H1 (cell line): ENCODE measurements at regions not wholly inside any gene's neighbourhood (a gene's known extent, or its start where the extent isn't known, plus 50 kb on each side); places are given as distances from the start of the nearest gene placed in this dataset.

ENCODE experiments used
- CTCF ChIA-PET: fragments of 300-600 bp; sonication (Branson Sonifier 250); formaldehyde crosslinking; loops from one replicate; lab custom pipeline; 2021; ENCODE audit not compliant: partially characterized antibody; lab: Charles Lee
- POLR2A ChIA-PET: fragments of 300-600 bp; sonication (Branson Sonifier 250); formaldehyde crosslinking; loops from one replicate; lab custom pipeline; 2021; ENCODE audit warnings: inconsistent platforms; ENCODE audit not compliant: partially characterized antibody; lab: Charles Lee
- DNase-seq, 2 experiments: peaks; one replicate each; pipeline versions ENCODE4 v3.0.0 to v3.0.0-alpha.2; 2010 to 2022; ENCODE audit warnings: low spot score in 2 of 2, low read depth in 1 of 2, mixed read lengths in 1 of 2
- FAIRE-seq: peaks from 2 replicates; lab custom pipeline; 2011; peaks lifted over from hg19 to GRCh38; lab: Jason Lieb, UNC
- H2AFZ ChIP-seq: 2 replicates; pipeline ENCODE4 v1.8.1; 2012; ENCODE audit warnings: low read length, inconsistent platforms
- H2AK5ac ChIP-seq: 2 replicates; pipeline ENCODE4 v1.6.1; 2013; ENCODE audit warnings: low read depth, low read length
- H2BK120ac ChIP-seq: replicated peaks from 2 replicates; pipeline ENCODE3; 2013; ENCODE audit warnings: low read depth, low read length, inconsistent platforms
- H2BK12ac ChIP-seq: 2 replicates; pipeline ENCODE4 v1.6.1; 2013; ENCODE audit warnings: low read depth, low read length
- H2BK15ac ChIP-seq: 2 replicates; pipeline ENCODE4 v1.6.1; 2013; ENCODE audit warnings: low read length
- H2BK20ac ChIP-seq: 2 replicates; pipeline ENCODE4 v1.6.1; 2013; ENCODE audit warnings: low read length
- H2BK5ac ChIP-seq: 2 replicates; pipeline ENCODE4 v1.6.1; 2013; ENCODE audit warnings: low read depth, low read length
- H3K14ac ChIP-seq: 2 replicates; pipeline ENCODE4 v1.6.1; 2013; ENCODE audit warnings: inconsistent platforms; ENCODE audit not compliant: insufficient read length
- H3K18ac ChIP-seq: 2 replicates; pipeline ENCODE4 v1.6.1; 2013; ENCODE audit warnings: low read length; ENCODE audit errors: extremely low read depth
- H3K23ac ChIP-seq: 2 replicates; pipeline ENCODE4 v1.6.1; 2013; ENCODE audit warnings: inconsistent platforms; ENCODE audit not compliant: insufficient read length
- H3K23me2 ChIP-seq: 2 replicates; pipeline ENCODE4 v1.6.1; 2013; ENCODE audit warnings: low read depth, low read length
- H3K27ac ChIP-seq: 2 replicates; pipeline ENCODE4 v1.6.1; 2011; ENCODE audit warnings: low read depth, low read length, inconsistent platforms
- H3K27me3 ChIP-seq, 4 experiments: replicated peaks in 1 of 4; 1 replicate in 1 of 4; 2 replicates in 3 of 4; pipeline versions ENCODE4 v1.6.1 to v1.8.1; 2011 to 2013; ENCODE audit warnings: low read length in 3 of 4, mild to moderate bottlenecking in 3 of 4, inconsistent platforms in 2 of 4, mixed read lengths in 2 of 4, moderate library complexity in 1 of 4; ENCODE audit not compliant: control insufficient read depth in 3 of 4, insufficient read depth in 3 of 4; ENCODE audit errors: extremely low read depth in 1 of 4
- H3K36me3 ChIP-seq, 4 experiments: 2 replicates each; pipeline versions ENCODE4 v1.6.1 to v1.8.1; 2011 to 2013; ENCODE audit warnings: mild to moderate bottlenecking in 4 of 4, low read length in 3 of 4, moderate library complexity in 2 of 4, control low read depth in 1 of 4, inconsistent platforms in 1 of 4; ENCODE audit not compliant: insufficient read depth in 4 of 4, control insufficient read depth in 2 of 4
- H3K4ac ChIP-seq: replicated peaks from 2 replicates; pipeline ENCODE3; 2013; ENCODE audit warnings: low read length, low read depth, mixed read lengths, inconsistent platforms; ENCODE audit not compliant: insufficient read length
- H3K4me1 ChIP-seq, 4 experiments: replicated peaks in 1 of 4; 1 replicate in 1 of 4; 2 replicates in 3 of 4; pipeline versions ENCODE4 v1.6.1 to v1.8.1; 2011 to 2013; ENCODE audit warnings: low read length in 3 of 4, inconsistent platforms in 2 of 4, mixed read lengths in 1 of 4; ENCODE audit not compliant: insufficient read depth in 4 of 4, control insufficient read depth in 3 of 4
- H3K4me2 ChIP-seq, 2 experiments: 2 replicates each; pipeline versions ENCODE4 v1.6.1 to v1.8.1; 2011 to 2013; ENCODE audit warnings: low read depth in 2 of 2, low read length in 2 of 2, control low read depth in 1 of 2, inconsistent platforms in 1 of 2, mild to moderate bottlenecking in 1 of 2; ENCODE audit not compliant: insufficient read depth in 1 of 2
- H3K4me3 ChIP-seq, 4 experiments: fragments of 200-600, 300-600 bp in 1 of 4; sonication (generic), shearing (Covaris generic), sonication (Bioruptor Twin) in 1 of 4; 2 replicates each; pipeline versions ENCODE4 v1.5.1 to v1.8.1; 2011 to 2016; ENCODE audit warnings: low read length in 4 of 4, low read depth in 3 of 4, control low read depth in 2 of 4, inconsistent platforms in 2 of 4, mild to moderate bottlenecking in 2 of 4, mixed read lengths in 1 of 4, moderate library complexity in 1 of 4; ENCODE audit not compliant: insufficient read depth in 2 of 4; ENCODE audit errors: extremely low read depth in 1 of 4
- H3K56ac ChIP-seq: replicated peaks from 2 replicates; pipeline ENCODE3; 2013; ENCODE audit warnings: low read depth, mild to moderate bottlenecking, mixed read lengths, low read length, inconsistent platforms; ENCODE audit not compliant: insufficient read length
- H3K79me1 ChIP-seq: 2 replicates; pipeline ENCODE4 v1.6.1; 2013; ENCODE audit warnings: low read depth, low read length, control low read depth
- H3K79me2 ChIP-seq, 2 experiments: 2 replicates each; pipeline versions ENCODE4 v1.6.1 to v1.8.1; 2012 to 2013; ENCODE audit warnings: low read length in 2 of 2, mild to moderate bottlenecking in 2 of 2, inconsistent platforms in 1 of 2; ENCODE audit not compliant: insufficient read depth in 2 of 2, control insufficient read depth in 1 of 2
- H3K9ac ChIP-seq, 4 experiments: replicated peaks in 1 of 4; 1 replicate in 1 of 4; 2 replicates in 3 of 4; pipeline versions ENCODE4 v1.6.1 to v1.8.1; 2011 to 2013; ENCODE audit warnings: low read depth in 3 of 4, low read length in 3 of 4, control low read depth in 2 of 4, mild to moderate bottlenecking in 2 of 4, moderate library complexity in 2 of 4, inconsistent platforms in 1 of 4; ENCODE audit errors: extremely low read depth in 1 of 4
- H3K9me3 ChIP-seq, 2 experiments: 2 replicates each; pipeline versions ENCODE4 v1.6.1 to v1.8.1; 2012 to 2013; ENCODE audit warnings: mild to moderate bottlenecking in 2 of 2, moderate library complexity in 2 of 2, control low read depth in 1 of 2, inconsistent platforms in 1 of 2, low read depth in 1 of 2, low read length in 1 of 2, mixed read lengths in 1 of 2; ENCODE audit not compliant: insufficient read depth in 2 of 2
- H4K20me1 ChIP-seq, 2 experiments: replicated peaks in 1 of 2; 2 replicates each; pipeline versions ENCODE3 to v1.8.1; 2011 to 2013; ENCODE audit warnings: inconsistent platforms in 2 of 2, low read length in 2 of 2, mild to moderate bottlenecking in 1 of 2; ENCODE audit not compliant: insufficient read depth in 2 of 2, control insufficient read depth in 1 of 2
- H4K5ac ChIP-seq: 2 replicates; pipeline ENCODE4 v1.6.1; 2013; ENCODE audit warnings: low read length, low read depth, mixed read lengths, inconsistent platforms; ENCODE audit not compliant: insufficient read length
- H4K8ac ChIP-seq: 2 replicates; pipeline ENCODE4 v1.8.0; 2013; ENCODE audit warnings: mild to moderate bottlenecking, moderate library complexity, low read length, inconsistent platforms; ENCODE audit not compliant: insufficient read depth; ENCODE audit errors: extremely low read depth
- H4K91ac ChIP-seq: replicated peaks from 2 replicates; pipeline ENCODE3; 2013; ENCODE audit warnings: low read length, mixed read lengths, inconsistent platforms; ENCODE audit not compliant: insufficient read length
- CEBPB ChIP-seq: IDR thresholded peaks from 2 replicates; pipeline ENCODE4 v1.6.1; 2012; ENCODE audit warnings: low read depth, low read length
- WGBS, 2 experiments: shearing (Covaris generic) in 1 of 2; methylation state at CpG; one replicate each; pipeline versions ENCODE4 v1.1.6 to v1.1.7; 2013 to 2015; ENCODE audit warnings: low lambda C conversion rate in 2 of 2, mixed read lengths in 2 of 2, inconsistent platforms in 1 of 2, low coverage in 1 of 2, missing lambda C conversion rate in 1 of 2; ENCODE audit not compliant: insufficient replicate concordance in 2 of 2, insufficient coverage in 1 of 2, insufficient read length in 1 of 2; ENCODE audit errors: extremely low coverage in 1 of 2, missing lambda C conversion rate in 1 of 2; 5-methylcytosine and 5-hydroxymethylcytosine counted together

DNA sequence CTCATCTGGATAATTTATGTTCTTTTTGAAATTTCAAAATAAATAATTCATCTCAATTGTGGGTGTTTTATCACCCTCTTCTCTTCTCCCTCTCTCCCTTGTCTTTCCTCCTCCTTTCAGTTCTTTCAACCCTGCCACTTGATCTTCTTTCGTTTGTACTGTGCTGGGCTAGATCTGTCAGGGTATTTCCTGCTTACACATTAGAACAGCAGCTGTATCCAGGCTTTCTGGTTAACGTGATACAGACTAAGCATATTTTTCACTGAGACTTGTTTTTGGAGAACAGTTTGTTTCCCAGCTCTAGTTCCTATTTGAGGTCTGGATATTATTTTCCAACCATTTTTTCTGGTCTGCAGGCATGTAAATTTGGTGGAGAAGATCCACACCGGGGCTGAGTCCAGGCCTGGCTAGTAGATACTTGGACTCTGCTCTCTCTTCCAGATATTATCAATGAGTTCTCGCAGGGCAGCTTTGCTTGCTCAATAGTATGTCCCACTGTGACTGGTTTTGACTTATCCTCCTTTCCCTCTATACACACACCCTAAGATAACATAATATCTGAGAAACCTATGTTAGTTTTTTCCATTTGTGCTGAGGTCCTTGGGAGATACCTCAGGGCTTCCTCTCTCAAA, 1310.7 kb upstream of the TENM3 start:
- Histone ChIP-seq H2BK120ac (no peak overlapping the region), H3K79me2 (no peaks in the 10 kb centered on the region), H4K91ac (no peak overlapping the region), H2BK12ac (no peak overlapping the region), H2AFZ (no peak overlapping the region), H2AK5ac (no peak overlapping the region), H2BK15ac (no peak overlapping the region), H3K4me3 (no peak overlapping the region), H4K20me1 (no peaks in the 10 kb centered on the region), H3K4me2 (no peak overlapping the region), H3K9me3 (no peaks in the 10 kb centered on the region), H3K23ac (no peak overlapping the region), H2BK5ac (no peak overlapping the region), H4K5ac (no peak overlapping the region), H3K14ac (no peak overlapping the region), H2BK20ac (no peak overlapping the region), H4K8ac (no peak overlapping the region)
- DNase-seq (no peak), FAIRE-seq (no peak)
- WGBS, 2 experiments: 93% methylated on average over 4 of the region's 4 CpGs; no CpG with 5 or more reads in 1 of the 2 experiments
- TF ChIP-seq CEBPB: no peak
- TF ChIP-seq, all 59 proteins: peak for 0
- Histone ChIP-seq H3K56ac (no peak overlapping the region), H3K4me1 (no peaks in the 10 kb centered on the region), H3K9ac (no peak overlapping the region), H3K36me3 (no peaks in the 10 kb centered on the region), H3K23me2 (no peaks in the 10 kb centered on the region), H3K27ac (no peak overlapping the region), H3K4ac (no peak overlapping the region), H3K27me3 (no peaks in the 10 kb centered on the region), H3K79me1 (no peaks in the 10 kb centered on the region), H3K18ac (no peak overlapping the region)
- ChIA-PET POLR2A (no interaction called here), CTCF (no interaction called here)
